T follicular helper cell (primary cell): ENCODE measurements at regions not wholly inside any gene's neighbourhood (a gene's known extent, or its start where the extent isn't known, plus 50 kb on each side); places are given as distances from the start of the nearest gene placed in this dataset.

Experiments used
- DNase-seq: peaks from one replicate; pipeline ENCODE4 v3.0.0-alpha.2; 2020; ENCODE audit warnings: low read depth

GRCh38 chrX:42946544-42947194, 168.7 kb upstream of the PPP1R2C start:
- DNase-seq: no peak

DNA sequence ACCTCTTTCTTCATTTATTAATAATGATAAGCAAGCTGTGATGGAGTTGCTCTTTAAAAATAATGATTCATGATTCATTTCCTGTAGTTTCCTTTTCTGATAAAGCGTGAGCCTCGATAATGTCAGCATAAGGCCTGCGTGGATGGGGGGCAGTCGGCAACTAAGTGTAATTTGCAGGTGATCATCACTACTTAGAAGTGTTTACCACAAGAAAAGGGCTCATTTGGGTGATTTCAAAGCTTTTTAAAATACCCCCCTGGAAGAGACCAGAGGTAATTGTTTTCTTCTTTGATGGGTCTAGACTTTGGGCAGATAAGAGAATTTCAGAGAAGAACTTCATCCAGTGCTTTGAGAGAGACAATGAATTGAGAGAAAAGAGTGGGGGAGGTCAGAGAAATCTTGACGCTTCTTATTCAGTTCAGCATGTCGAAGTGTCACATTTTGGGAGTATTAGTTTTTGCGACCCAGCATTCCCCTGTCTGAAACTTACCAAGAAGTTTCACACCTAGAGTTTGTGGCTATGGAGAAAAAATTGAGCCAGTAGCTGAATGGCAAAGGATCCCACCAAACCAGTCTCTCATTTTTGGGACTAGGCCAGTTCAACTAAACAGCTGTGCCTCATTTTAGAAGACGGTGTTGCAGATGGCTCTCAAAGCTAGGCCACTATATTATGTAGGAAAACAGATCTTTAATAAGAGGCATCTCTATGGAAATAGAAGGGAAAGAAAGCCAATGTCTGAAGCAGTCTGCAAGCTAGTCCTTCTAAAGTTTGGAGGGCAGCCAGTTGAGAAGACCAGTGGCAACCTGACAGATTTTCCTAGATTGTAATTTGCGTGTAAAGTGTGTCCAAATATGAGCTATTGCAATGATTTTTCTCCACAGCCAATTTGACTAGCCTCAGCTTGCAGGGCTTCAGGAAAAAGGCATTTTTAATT, 171.0 kb upstream of the PPP1R2C start:
- DNase-seq: no peak

- DNase-seq: no peak
Observed at GRCh38 chrX:42951747-42952146, 173.8 kb upstream of the PPP1R2C start.

DNA sequence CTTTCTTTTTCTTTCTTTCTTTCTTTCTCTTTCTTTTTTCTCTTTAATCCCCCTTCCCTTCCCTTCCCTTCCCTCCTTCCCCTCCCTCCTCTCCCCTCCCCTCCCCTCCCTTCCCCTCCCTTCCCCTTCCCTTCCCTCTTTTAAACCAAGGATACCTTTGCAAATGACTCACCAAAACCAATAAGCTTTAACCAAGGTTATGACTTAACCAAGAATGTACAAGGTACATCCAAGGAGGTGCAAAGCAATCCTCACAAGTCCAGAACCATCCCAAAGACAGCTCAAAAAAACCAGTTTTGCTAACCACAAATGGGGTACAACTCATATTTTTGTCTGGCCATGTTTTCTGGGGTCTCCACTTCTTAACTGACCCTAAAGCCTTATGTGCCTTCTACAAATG, 174.7 kb upstream of the PPP1R2C start:
- no peak for DNase-seq

DNA sequence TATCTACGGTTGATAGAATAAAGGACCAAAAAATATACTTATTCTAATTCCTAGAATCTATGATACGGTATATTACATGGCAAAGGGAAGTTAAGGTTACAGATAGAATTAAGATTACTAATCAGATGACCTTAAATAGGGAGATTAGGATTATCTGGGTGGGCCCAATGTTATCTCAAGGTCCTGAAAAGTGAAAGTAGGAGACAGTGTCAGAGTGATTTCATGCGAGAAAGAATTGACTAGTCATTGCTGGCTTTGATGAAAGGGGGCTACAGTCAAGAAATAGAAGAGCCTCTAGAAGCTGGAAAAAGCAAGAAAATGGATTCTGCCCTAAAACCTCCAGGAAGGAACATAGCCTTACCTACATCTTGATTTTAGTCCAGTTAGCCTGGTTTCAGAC, 176.9 kb upstream of the PPP1R2C start:
- no peak for DNase-seq

GRCh38 chrX:42955349-42955748, 177.4 kb upstream of the PPP1R2C start:
- DNase-seq: no peak

- no peak for DNase-seq
Observed at GRCh38 chrX:42967681-42968300, 189.8 kb upstream of the PPP1R2C start.

- DNase-seq: no peak
Observed at GRCh38 chrX:42973321-42973720, 195.4 kb upstream of the PPP1R2C start.

DNA sequence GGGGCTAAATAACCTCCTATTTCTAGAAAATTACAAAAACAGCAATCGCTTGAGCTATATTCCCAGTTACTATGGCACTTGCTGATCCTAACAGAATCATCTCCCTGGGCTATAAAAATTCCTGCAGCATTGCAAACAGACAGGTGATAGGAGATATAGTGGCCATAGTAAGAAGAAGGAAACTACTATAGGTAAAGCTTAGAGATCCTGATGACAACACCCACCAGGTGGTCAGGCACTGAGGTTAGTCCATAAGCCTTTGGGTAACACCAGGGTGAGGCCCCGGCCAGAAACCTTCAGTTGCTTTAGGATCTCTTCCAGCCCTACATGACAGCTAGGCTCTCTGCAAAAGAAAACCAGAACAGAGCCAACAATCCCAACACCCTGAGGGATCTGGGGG, 197.9 kb upstream of the PPP1R2C start:
- no peak for DNase-seq

DNA sequence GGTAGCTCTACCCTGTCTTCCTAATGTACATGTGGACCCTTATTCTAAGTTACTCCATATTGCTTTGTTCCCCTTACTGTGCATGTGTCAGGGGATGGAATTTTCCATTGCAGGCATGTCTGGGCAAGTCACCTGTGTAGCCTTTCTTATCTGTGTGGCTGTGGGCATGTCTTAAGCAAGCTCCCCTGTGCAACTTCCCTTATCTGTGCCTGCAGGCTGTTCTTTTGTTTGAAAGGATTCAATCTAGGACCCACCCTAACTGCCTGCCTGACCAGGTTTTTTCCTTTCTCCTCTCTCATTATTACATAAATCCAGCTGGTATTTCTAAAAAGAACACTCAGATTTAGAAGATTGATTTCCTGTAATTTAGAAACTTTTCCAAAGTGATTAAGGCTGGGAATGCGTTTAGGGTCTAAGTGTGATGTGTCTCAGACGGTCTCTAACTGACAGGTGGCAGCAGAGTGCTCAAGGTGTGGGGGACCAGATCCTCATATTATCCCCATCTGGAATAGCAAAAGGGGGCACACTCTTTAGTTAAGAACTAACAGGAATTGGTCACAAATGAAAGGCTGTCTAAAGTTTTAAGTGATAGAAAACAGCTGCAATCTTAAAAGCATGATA, 198.9 kb upstream of the PPP1R2C start:
- DNase-seq: no peak

- DNase-seq: no peak
Observed at GRCh38 chrX:42978655-42979379, 200.9 kb upstream of the PPP1R2C start.

- DNase-seq: no peak
Observed at GRCh38 chrX:42988700-42989099, 210.7 kb upstream of the PPP1R2C start.

GRCh38 chrX:42992199-42992943, 214.4 kb upstream of the PPP1R2C start:
- DNase-seq: no peak

DNA sequence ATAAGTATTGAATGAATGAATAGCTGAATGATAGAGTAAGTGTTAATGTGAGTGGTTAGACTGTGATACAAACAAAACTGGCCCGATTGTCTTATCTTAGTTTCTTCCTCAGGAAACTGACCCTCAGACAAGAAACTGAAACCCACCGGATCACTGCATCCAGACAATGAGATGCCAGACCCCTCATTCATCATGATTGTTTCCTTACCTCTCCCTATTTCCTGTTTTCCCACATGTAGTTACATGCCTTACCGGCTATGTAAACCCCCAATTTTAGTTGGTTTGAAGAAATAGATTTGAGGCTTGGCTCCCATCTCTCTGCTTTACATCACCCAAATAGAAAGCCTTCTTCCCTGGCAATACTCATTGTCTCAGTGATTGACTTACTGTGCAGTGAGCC, 218.9 kb upstream of the PPP1R2C start:
- DNase-seq: no peak

GRCh38 chrX:43000121-43000520, 222.2 kb upstream of the PPP1R2C start:
- DNase-seq: no peak

- no peak for DNase-seq
Observed at GRCh38 chrX:43002526-43003203, 224.7 kb upstream of the PPP1R2C start.

- no peak for DNase-seq
Observed at GRCh38 chrX:43003204-43003565, 225.2 kb upstream of the PPP1R2C start.

GRCh38 chrX:43003939-43004338, 226.0 kb upstream of the PPP1R2C start:
- DNase-seq: no peak

DNA sequence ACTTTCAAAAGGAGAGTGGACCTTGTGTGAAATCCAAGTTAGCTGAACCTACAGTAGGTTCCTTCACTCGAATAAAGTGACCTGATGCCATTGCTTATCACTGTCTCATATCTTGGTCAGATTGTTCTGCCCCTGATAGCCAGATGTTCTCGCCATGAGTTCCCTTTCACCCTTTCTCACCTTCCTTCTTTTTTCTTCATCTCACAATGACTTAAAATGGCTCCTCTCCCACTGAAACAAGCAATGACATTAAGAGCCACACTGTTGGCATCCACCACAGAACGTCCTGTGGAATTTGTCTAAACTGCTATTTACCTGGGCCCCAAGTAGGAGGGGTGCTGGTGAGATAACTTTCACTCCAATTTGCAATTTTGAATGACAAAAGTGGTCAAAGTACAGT, 227.6 kb upstream of the PPP1R2C start:
- no peak for DNase-seq

GRCh38 chrX:43008356-43008755, 230.4 kb upstream of the PPP1R2C start:
- no peak for DNase-seq

DNA sequence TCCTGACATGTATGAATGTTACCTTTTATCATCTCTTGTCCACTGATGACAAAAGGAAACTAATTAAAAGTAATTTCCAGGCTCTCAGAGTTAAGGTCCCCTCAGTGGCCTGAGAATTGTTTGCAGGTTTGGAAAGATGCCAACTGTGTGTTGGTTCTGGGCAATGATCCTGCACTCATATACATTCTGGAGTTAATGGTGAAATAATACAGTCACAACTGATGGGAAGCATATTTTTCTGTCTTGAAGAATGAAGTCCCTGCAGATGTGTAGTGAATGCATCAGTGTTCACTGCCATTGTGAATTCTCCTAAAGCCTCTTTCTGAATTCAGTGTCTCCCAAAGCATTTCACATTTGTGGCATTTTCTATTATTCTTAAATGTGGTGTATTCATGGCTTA, 238.1 kb upstream of the PPP1R2C start:
- no peak for DNase-seq
